GM13977 (cell line): ENCODE measurements at regions not wholly inside any gene's neighbourhood (a gene's known extent, or its start where the extent isn't known, plus 50 kb on each side); places are given as distances from the start of the nearest gene placed in this dataset.
"Not testable (repeated sequence)": the region's sequence is repeated elsewhere in the genome, so short reads cannot be mapped to it uniquely, and the experiment has no call there.

Experiments used
- DNase-seq: peaks from one replicate; pipeline ENCODE4 v3.0.0; 2012; ENCODE audit warnings: low spot score
- CTCF ChIP-seq: IDR thresholded peaks from 2 replicates; pipeline ENCODE4 v1.5.1; 2012; ENCODE audit warnings: mild to moderate bottlenecking, control low read depth; ENCODE audit not compliant: insufficient read depth; ENCODE audit errors: extremely low read depth, missing control alignments
- in situ Hi-C: fragments of 300-500 bp; cut with MboI; formaldehyde crosslinking; loops from one replicate; pipeline ENCODE4 v1.12.0; 2022; ENCODE audit warnings: low sequenced_read_pairs, low pct_unique_long_range_greater_than_20kb, mixed read lengths, inconsistent platforms; ENCODE audit not compliant: unreplicated experiment

DNA sequence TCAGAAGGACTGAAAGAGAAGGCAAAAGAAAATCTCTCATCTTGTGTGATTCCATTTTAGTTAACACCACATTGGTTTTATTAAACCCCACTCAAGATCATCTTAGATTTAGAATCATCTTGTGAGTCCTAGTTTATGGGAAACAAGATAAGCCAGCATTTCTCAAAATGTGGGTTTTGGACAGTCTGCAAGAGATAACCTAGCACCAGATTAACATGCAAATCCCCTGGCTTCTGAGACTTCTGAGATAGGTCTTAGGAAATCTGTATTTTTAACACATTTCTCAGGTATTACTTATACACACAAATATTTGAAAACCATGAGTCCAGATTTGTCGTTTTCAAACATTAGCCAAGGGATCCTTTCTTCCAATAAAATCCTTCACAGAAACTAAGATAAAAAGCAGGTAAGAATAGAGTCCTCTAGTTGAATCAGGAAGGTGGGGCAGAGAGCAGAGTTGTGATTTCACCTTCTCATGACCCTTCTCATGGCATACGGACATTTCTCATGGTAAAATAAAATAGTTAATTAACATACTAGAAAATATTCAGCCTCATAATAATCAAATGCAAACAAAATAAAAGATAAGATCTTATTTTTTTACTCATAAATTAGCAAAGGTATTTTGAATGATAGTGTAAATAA lies 287.2 kb upstream of the FN1 start:
- no peak for TF ChIP-seq CTCF
- no peak for DNase-seq
- in situ Hi-C loops, result no loop called here

DNA sequence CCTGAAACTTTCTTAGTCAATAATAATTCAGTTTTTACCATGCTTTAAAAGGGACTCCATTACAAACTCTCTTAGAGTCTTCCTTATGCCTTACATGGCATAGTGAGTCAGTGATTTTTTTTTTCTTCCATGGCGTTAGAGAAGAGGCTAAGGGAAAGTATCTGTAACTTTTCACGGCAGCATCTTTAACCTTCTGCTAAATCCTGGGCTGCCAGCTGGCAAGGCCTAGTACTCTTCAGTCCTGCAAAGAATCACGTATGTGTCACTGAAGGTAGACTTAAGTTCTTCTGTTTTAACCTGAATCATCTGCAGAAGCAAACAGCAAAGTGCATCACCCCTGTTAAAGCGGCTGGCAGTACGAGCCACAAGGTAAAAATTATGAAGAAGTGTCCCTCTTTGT lies 286.3 kb upstream of the FN1 start:
- DNase-seq, result no peak
- in situ Hi-C loops, result no loop called here
- no peak for TF ChIP-seq CTCF

DNA sequence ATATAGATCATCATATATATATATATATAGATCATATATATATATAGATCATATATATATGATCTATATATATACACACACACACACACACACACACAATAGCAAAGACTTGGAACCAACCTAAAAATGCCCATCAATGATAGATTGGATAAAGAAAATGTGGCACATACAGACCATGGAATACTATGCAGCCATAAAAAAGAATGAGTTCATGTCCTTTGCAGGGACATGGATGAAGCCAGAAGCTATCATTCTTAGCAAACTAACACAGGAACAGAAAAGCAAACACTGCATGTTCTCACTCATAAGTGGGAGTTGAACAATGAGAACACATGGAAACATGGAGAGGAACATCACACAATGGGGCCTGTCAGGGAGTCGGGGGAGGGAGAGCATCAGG lies 285.6 kb upstream of the FN1 start:
- in situ Hi-C loops, DNase-seq: not testable (repeated sequence)

- in situ Hi-C loops, result no loop called here
- DNase-seq, result no peak
- TF ChIP-seq CTCF, result no peak
These were observed 283.0 kb upstream of the FN1 start for GRCh38 chr2:215718890-215719289.

DNA sequence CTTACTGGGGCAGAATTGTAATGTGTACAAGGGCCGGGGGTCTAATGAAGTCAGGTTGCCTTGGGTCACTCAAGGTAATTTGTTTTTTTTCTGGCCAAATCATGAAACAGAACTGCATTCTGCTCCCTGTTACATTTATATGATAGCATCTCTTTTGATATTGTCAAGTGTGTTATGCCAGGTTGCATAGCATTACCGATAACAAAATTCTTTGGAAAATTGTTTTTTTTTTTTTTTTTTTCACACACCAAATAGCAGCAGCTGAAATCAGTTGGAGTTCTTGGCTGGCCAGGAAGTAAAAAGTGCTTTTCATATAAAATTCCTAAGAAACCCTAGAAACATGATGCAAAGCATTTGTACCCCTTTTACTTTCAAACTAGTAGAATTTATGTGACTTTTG lies 282.6 kb upstream of the FN1 start:
- no peak for DNase-seq
- TF ChIP-seq CTCF, result no peak
- in situ Hi-C loops, result no loop called here

GRCh38 chr2:215717501-215718381 lies 281.9 kb upstream of the FN1 start:
- DNase-seq, result no peak
- TF ChIP-seq CTCF, result no peak
- in situ Hi-C loops, result no loop called here

DNA sequence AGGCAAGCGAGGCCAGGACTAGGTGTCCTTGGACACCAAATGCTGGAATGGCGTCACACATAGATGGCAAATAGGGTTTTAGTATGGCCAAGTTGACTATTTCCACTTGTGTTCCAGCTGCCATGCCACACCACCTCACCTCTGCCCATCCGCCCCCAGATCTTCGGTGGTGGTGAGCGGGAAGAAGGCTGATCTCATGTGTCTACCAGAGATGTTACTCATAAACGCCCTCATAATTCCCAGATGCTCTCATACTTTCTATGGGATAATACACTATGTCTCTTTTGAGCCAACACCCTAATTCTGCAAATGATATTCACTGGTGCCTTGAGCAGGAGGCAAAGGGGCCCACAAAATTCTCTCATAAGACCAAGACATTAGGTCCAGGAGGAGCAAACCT lies 281.1 kb upstream of the FN1 start:
- in situ Hi-C loops, result no loop called here
- TF ChIP-seq CTCF, result no peak
- no peak for DNase-seq
